ENCODE measurements at regions not wholly inside any gene's neighbourhood (a gene's known extent, or its start where the extent isn't known, plus 50 kb on each side); places are given as distances from the start of the nearest gene placed in this dataset.

- 19 to 24% methylated on average over 2 of the region's 2 CpGs for WGBS, 2 donors
Measured at GRCh38 chr21:27681841-27682240, 715.0 kb upstream of the ADAMTS5 start.

DNA sequence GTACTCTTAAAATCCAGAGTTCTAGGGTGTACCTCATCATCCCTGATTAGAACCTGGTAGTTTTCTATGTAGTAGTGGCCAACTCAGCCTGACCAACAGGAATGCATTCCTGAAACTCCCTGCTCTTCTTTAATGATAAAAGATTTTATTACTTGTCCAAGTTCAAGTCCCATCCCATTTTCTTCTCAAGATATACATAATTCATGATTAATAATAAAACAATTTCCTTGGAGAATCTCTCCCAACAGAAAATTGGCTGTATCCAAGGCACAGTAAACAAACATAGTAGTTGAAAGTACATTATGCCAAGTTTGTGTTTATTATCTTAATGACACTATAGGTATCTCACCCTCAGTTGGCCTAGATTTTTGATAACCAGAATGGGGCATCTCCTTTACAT is 714.1 kb upstream of the ADAMTS5 start:
- Histone ChIP-seq H3K36me3 (ENCODE audit: control insufficient read depth in 1 of 2, insufficient read depth in 2 of 2, low read length in 1 of 2) (no peaks in the 10 kb centered on the region), H3K4me3 (ENCODE audit: low read length in 2 of 2) (no peak overlapping the region), H3K9me3 (ENCODE audit: control insufficient read depth, low read length) (no peaks in the 10 kb centered on the region), H3K27ac (ENCODE audit: low read depth in 1 of 2, low read length in 2 of 2) (no peak overlapping the region), H3K4me1 (ENCODE audit: control insufficient read depth in 1 of 2, insufficient read depth in 2 of 2, low read length in 2 of 2) (peaks cover 0 to 2% of the 10 kb centered on the region in 2 donors), H3K27me3 (ENCODE audit: control insufficient read depth in 1 of 2, insufficient read depth in 2 of 2, low read length in 1 of 2) (no peaks in the 10 kb centered on the region)
- ATAC-seq (ENCODE audit: low FRiP score) (no peak), DNase-seq (no peak)
- intact Hi-C loops (cut with DNase I): no loop called here

More at GRCh38 chr21:27681841-27682240, 715.0 kb upstream of the ADAMTS5 start:
- DNase-seq (no peak), ATAC-seq (ENCODE audit: low FRiP score) (no peak)
- peaks cover 0 to 2% of the 10 kb centered on the region in 2 donors for H3K4me1 ChIP-seq (ENCODE audit: control insufficient read depth in 1 of 2, insufficient read depth in 2 of 2, low read length in 2 of 2)
- no peak overlapping the region for H3K4me3 ChIP-seq (ENCODE audit: low read length in 2 of 2)
- intact Hi-C loops (cut with DNase I): no loop called here
- no peaks in the 10 kb centered on the region for H3K36me3 ChIP-seq (ENCODE audit: control insufficient read depth in 1 of 2, insufficient read depth in 2 of 2, low read length in 1 of 2)
- H3K27me3 ChIP-seq (ENCODE audit: control insufficient read depth in 1 of 2, insufficient read depth in 2 of 2, low read length in 1 of 2): no peaks in the 10 kb centered on the region
- no peaks in the 10 kb centered on the region for H3K9me3 ChIP-seq (ENCODE audit: control insufficient read depth, low read length)
- no peak overlapping the region for H3K27ac ChIP-seq (ENCODE audit: low read depth in 1 of 2, low read length in 2 of 2)

GRCh38 chr21:27680181-27680580 is 713.3 kb upstream of the ADAMTS5 start:
- H3K4me3 ChIP-seq (ENCODE audit: low read length in 2 of 2): no peak overlapping the region
- no peak overlapping the region for H3K27ac ChIP-seq (ENCODE audit: low read depth in 1 of 2, low read length in 2 of 2)
- no peaks in the 10 kb centered on the region for H3K27me3 ChIP-seq (ENCODE audit: control insufficient read depth in 1 of 2, insufficient read depth in 2 of 2, low read length in 1 of 2)
- intact Hi-C loops (cut with DNase I): no loop called here
- DNase-seq: no peak
- H3K36me3 ChIP-seq (ENCODE audit: control insufficient read depth in 1 of 2, insufficient read depth in 2 of 2, low read length in 1 of 2): no peaks in the 10 kb centered on the region
- no peak for ATAC-seq (ENCODE audit: low FRiP score)
- H3K9me3 ChIP-seq (ENCODE audit: control insufficient read depth, low read length): no peaks in the 10 kb centered on the region
- peaks cover 0 to 2% of the 10 kb centered on the region in 2 donors for H3K4me1 ChIP-seq (ENCODE audit: control insufficient read depth in 1 of 2, insufficient read depth in 2 of 2, low read length in 2 of 2)

DNA sequence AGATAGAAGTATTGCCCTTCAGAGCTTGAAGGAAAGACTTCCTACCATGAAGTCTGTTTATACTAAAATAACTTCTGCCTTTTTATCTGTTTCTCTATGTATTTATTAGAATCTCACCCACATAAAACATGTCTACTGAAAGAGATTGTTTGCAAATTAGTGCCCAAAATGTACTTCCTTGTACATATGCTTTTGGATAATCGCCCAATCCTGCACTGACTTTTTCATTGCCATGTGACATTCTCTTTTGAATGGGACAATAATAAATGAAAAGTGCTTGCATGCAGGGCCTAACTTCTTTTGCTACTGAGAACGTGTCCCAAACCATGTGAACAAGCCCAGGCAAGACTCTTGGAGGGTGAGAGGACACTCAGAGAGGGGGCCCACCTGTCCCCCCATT is 711.6 kb upstream of the ADAMTS5 start:
- 93 to 97% methylated on average over 2 of the region's 2 CpGs for WGBS, 2 donors
- no peaks in the 10 kb centered on the region for H3K27me3 ChIP-seq (ENCODE audit: control insufficient read depth in 1 of 2, insufficient read depth in 2 of 2, low read length in 1 of 2)
- no peaks in the 10 kb centered on the region for H3K9me3 ChIP-seq (ENCODE audit: control insufficient read depth, low read length)
- DNase-seq (no peak), ATAC-seq (ENCODE audit: low FRiP score) (no peak)
- no peak overlapping the region for H3K27ac ChIP-seq (ENCODE audit: low read depth in 1 of 2, low read length in 2 of 2)
- intact Hi-C loops (cut with DNase I): no loop called here
- no peaks in the 10 kb centered on the region for H3K36me3 ChIP-seq (ENCODE audit: control insufficient read depth in 1 of 2, insufficient read depth in 2 of 2, low read length in 1 of 2)
- H3K4me3 ChIP-seq (ENCODE audit: low read length in 2 of 2): no peak overlapping the region
- H3K4me1 ChIP-seq (ENCODE audit: control insufficient read depth in 1 of 2, insufficient read depth in 2 of 2, low read length in 2 of 2): peaks cover 0 to 2% of the 10 kb centered on the region in 2 donors

DNA sequence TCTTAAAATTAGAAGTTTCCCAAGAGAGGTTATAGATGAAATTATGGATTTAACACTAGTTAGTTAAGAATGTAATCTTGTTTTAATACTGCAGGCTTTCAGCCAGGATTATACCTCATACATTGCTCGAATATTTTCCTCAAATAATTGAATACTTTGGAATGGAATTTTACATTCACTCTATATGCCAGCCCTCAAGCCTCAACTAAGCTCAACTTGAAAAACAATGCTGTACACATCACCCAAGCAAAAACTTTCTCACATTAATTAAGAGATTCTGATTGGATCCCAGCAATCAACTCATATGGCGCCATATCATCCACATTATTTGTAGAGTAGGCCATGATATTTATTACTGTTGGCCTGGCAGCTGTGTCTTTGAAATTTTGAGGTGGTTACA is 710.7 kb upstream of the ADAMTS5 start:
- Histone ChIP-seq H3K4me3 (ENCODE audit: low read length in 2 of 2) (no peak overlapping the region), H3K4me1 (ENCODE audit: control insufficient read depth in 1 of 2, insufficient read depth in 2 of 2, low read length in 2 of 2) (peaks cover 0 to 2% of the 10 kb centered on the region in 2 donors), H3K9me3 (ENCODE audit: control insufficient read depth, low read length) (no peaks in the 10 kb centered on the region), H3K27me3 (ENCODE audit: control insufficient read depth in 1 of 2, insufficient read depth in 2 of 2, low read length in 1 of 2) (no peaks in the 10 kb centered on the region), H3K36me3 (ENCODE audit: control insufficient read depth in 1 of 2, insufficient read depth in 2 of 2, low read length in 1 of 2) (no peaks in the 10 kb centered on the region), H3K27ac (ENCODE audit: low read depth in 1 of 2, low read length in 2 of 2) (no peak overlapping the region)
- intact Hi-C loops (cut with DNase I): no loop called here
- ATAC-seq (ENCODE audit: low FRiP score) (no peak), DNase-seq (no peak)
- WGBS, 2 donors: 32 to 49% methylated on average over 2 of the region's 2 CpGs

- H3K4me1 ChIP-seq (ENCODE audit: control insufficient read depth in 1 of 2, insufficient read depth in 2 of 2, low read length in 2 of 2): no peaks in the 10 kb centered on the region
- no peaks in the 10 kb centered on the region for H3K9me3 ChIP-seq (ENCODE audit: control insufficient read depth, low read length)
- ATAC-seq (ENCODE audit: low FRiP score): no peak
- intact Hi-C loops (cut with DNase I): no loop called here
- H3K27me3 ChIP-seq (ENCODE audit: control insufficient read depth in 1 of 2, insufficient read depth in 2 of 2, low read length in 1 of 2): no peaks in the 10 kb centered on the region
- DNase-seq: no peak
- no peak overlapping the region for H3K4me3 ChIP-seq (ENCODE audit: low read length in 2 of 2)
- H3K27ac ChIP-seq (ENCODE audit: low read depth in 1 of 2, low read length in 2 of 2): no peak overlapping the region
- 76 to 82% methylated on average over 4 of the region's 4 CpGs for WGBS, 2 donors
- H3K36me3 ChIP-seq (ENCODE audit: control insufficient read depth in 1 of 2, insufficient read depth in 2 of 2, low read length in 1 of 2): no peaks in the 10 kb centered on the region
Measured at GRCh38 chr21:27675306-27675705, 708.4 kb upstream of the ADAMTS5 start.

DNA sequence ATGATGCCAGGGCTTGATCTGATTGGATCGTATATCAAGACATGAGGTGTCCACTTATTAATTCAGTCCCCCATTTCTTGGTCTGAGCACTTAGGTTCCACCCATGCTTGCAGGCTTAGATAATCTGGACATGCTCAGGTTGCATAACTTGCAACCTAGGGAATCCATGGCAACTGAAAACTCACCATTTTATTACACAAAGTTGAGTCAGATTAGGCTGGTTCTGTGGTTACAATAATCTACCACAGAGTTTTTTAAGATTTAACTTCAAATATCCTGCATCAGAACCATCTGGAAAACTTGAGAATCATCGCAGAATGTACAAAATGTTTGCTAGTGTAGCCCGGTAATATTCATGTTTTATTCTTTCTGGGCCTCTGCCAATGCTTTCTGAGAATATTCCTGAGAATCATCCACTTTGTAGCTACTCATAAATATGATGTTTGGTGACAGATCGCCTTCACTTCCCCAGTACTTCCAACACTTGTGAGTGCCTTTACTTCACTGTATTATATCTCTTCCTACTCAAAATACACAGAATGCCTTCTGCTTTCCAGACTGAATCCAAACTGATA is 707.2 kb upstream of the ADAMTS5 start:
- H3K4me1 ChIP-seq (ENCODE audit: control insufficient read depth in 1 of 2, insufficient read depth in 2 of 2, low read length in 2 of 2): no peaks in the 10 kb centered on the region
- ATAC-seq (ENCODE audit: low FRiP score) (no peak), DNase-seq (no peak)
- H3K36me3 ChIP-seq (ENCODE audit: control insufficient read depth in 1 of 2, insufficient read depth in 2 of 2, low read length in 1 of 2): no peaks in the 10 kb centered on the region
- H3K27me3 ChIP-seq (ENCODE audit: control insufficient read depth in 1 of 2, insufficient read depth in 2 of 2, low read length in 1 of 2): no peaks in the 10 kb centered on the region
- no peaks in the 10 kb centered on the region for H3K9me3 ChIP-seq (ENCODE audit: control insufficient read depth, low read length)
- H3K4me3 ChIP-seq (ENCODE audit: low read length in 2 of 2): no peak overlapping the region
- intact Hi-C loops (cut with DNase I): no loop called here
- WGBS, 2 donors: 84 to 90% methylated on average over 4 of the region's 4 CpGs
- no peak overlapping the region for H3K27ac ChIP-seq (ENCODE audit: low read depth in 1 of 2, low read length in 2 of 2)

GRCh38 chr21:27673581-27673980 is 706.7 kb upstream of the ADAMTS5 start:
- no peaks in the 10 kb centered on the region for H3K36me3 ChIP-seq (ENCODE audit: control insufficient read depth in 1 of 2, insufficient read depth in 2 of 2, low read length in 1 of 2)
- DNase-seq (no peak), ATAC-seq (ENCODE audit: low FRiP score) (no peak)
- H3K4me1 ChIP-seq (ENCODE audit: control insufficient read depth in 1 of 2, insufficient read depth in 2 of 2, low read length in 2 of 2): no peaks in the 10 kb centered on the region
- no peaks in the 10 kb centered on the region for H3K27me3 ChIP-seq (ENCODE audit: control insufficient read depth in 1 of 2, insufficient read depth in 2 of 2, low read length in 1 of 2)
- H3K27ac ChIP-seq (ENCODE audit: low read depth in 1 of 2, low read length in 2 of 2): no peak overlapping the region
- intact Hi-C loops (cut with DNase I): no loop called here
- no peak overlapping the region for H3K4me3 ChIP-seq (ENCODE audit: low read length in 2 of 2)
- H3K9me3 ChIP-seq (ENCODE audit: control insufficient read depth, low read length): no peaks in the 10 kb centered on the region

DNA sequence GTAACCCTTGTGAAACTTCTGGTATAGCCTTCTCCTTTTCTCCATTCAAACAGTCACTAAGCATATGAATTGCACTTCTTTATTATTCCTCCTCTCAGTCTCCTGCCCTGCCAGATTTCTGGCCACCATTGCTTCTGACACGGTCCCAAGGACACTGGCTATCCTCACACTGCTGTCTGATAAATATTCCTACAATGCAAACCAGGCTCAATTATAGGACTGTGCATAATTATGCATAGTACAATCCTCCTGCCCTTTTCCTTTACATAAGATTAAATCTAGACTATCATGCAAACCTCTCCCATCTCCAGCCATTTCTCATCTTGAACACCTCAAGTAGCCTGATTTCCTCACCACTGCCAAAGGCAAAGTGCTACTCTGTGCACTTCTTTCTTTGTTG is 704.3 kb upstream of the ADAMTS5 start:
- H3K27me3 ChIP-seq (ENCODE audit: control insufficient read depth in 1 of 2, insufficient read depth in 2 of 2, low read length in 1 of 2): no peaks in the 10 kb centered on the region
- DNase-seq (no peak), ATAC-seq (ENCODE audit: low FRiP score) (no peak)
- no peak overlapping the region for H3K27ac ChIP-seq (ENCODE audit: low read depth in 1 of 2, low read length in 2 of 2)
- no peaks in the 10 kb centered on the region for H3K36me3 ChIP-seq (ENCODE audit: control insufficient read depth in 1 of 2, insufficient read depth in 2 of 2, low read length in 1 of 2)
- no peak overlapping the region for H3K4me3 ChIP-seq (ENCODE audit: low read length in 2 of 2)
- intact Hi-C loops (cut with DNase I): no loop called here
- H3K4me1 ChIP-seq (ENCODE audit: control insufficient read depth in 1 of 2, insufficient read depth in 2 of 2, low read length in 2 of 2): no peaks in the 10 kb centered on the region
- 61 to 70% methylated on average over 1 of the region's 1 CpG for WGBS, 2 donors
- H3K9me3 ChIP-seq (ENCODE audit: control insufficient read depth, low read length): no peaks in the 10 kb centered on the region
